HG03565 (cell line): ENCODE measurements at regions not wholly inside any gene's neighbourhood (a gene's known extent, or its start where the extent isn't known, plus 50 kb on each side); places are given as distances from the start of the nearest gene placed in this dataset.

Experiments used
- ATAC-seq: cut with Tn5 transposase; IDR thresholded peaks from one replicate; pipeline ENCODE4 v1.9.1; 2021; ENCODE audit warnings: mild to moderate bottlenecking, moderate library complexity; ENCODE audit not compliant: unreplicated experiment

DNA sequence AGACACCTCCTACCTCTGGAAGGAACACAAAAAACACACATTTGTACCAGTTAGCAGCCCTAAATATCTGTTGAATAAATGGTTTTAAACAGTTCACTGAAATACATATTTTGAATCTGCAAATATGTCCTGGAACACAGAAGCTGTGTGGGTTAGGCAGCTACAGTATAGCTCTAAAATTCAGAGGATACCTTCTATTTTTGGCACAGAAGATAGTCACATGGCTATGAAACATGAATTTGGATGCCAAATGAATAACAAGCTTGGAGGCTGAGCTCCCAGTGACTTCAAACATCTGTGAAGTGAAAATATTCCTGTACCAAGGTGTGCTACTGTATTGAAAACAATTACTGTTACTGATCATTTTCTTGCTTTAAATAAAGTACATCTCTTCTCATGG is 391.5 kb upstream of the ADGRL2 start:
- no peak for ATAC-seq

GRCh38 chr1:81408419-81408818 is 392.3 kb upstream of the ADGRL2 start:
- ATAC-seq, result no peak

GRCh38 chr1:81407000-81407821 is 393.5 kb upstream of the ADGRL2 start:
- no peak for ATAC-seq

DNA sequence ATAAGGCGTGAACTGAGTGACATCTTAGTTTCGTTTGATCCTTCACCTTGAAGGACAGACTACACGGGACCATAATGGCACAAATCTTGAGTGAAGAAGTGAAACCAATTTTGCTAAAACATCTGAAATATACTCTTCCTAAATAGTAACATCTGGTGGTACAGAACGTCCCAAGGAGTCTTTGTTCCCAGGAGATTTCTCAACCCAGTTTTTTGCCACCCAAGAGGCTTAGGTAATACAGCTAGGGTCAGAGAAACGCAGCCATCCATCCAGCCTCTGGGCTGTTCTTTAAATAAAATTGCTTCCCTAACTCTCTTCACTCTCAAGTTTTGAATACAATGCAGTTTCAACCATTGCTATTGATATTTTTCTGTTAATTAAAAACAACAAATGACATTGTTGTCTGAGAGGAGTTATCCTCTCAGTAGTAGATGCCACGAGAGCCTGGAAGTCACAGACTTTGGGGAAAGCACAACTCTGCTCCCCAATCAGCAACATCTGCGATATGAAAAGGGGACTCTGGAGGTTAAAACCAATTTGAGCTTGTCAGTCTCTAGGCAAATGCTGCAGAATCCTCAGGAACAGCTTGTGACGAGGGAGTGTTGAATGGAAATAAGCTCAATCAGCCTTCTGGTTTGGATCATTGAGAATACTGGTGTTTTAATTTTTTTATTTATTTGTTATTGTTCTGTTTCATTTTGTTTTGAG is 394.3 kb upstream of the ADGRL2 start:
- no peak for ATAC-seq

DNA sequence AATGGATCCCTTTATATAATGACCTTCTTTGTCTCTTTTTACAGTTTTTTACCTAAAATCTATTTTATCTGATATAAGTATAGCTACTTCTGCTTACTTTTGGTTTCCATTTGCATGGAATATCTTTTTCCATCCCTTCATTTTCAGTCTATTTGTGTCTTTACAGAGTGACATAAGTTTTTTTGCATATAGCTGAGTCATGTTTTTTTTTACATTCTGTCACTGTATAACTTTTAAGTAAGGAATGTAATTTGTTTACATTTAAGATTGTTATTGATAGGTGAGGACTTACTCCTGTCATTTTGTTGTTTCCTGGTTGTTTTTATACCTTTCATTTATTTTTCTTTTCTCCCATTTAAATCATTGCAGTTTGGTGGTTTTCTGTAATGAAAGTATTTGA is 402.7 kb upstream of the ADGRL2 start:
- no peak for ATAC-seq

DNA sequence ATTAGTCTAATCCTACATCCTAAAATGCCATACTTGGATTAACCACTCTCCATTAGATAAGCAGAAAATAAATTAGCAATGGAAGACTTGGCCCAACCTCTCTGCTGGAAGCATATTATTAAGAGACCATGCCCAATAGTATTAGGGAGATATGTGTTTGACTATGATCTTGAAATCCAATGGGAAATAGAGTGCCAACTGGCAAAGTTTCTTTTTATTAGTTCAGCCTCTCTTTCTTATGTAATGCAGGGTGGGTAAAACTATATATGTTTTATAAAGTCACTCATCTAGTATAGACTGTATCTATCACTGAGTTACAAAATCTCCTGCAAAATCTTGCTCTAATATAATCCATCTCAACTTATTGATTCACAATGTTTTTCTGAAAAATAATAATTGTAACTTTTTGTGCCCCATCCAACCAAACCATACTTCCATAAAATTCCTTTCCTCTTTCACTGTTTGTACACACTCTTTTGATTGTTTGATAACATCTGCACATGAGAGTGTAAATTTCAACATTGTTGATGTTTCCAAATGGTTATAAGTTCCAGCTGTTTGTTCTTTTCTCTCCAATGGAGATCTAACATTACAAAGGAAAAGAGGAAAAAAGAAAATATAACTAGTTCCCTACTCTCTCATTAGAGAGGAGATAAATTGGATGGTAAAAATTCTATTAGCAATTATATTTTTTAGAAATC is 408.1 kb upstream of the ADGRL2 start:
- ATAC-seq, result no peak

DNA sequence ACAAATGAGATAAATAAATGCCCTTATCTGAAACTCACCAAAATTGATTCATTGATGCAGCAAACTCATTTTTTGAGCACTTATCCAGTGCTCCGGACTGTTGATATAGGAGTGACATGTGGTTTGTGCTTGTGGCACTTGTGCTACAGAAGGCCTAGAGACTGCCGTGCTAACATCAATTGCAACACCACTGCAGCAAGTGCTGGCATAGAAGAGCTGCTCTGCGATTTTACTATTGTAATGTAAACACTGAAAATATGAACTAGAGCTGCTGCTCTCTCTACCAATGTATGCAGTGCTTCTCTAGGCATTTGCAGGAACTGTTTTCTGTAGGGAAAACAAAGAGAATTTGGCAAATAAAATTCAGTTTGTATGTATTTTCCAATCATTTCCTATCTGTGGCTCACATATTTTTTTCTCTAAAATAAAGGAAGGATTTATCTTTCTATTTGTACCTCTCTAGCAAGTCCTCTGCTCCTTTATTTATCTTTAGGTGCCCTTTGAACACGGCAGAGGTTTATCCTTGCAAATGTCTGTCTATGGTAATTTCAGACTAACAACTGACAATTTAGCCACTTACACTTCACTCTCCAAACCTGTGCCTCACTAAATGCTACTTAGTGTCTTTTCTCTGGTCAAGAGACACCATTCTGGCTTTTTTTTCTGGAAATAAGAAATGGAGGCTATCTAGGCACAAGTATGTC is 409.5 kb upstream of the ADGRL2 start:
- ATAC-seq, result no peak

- ATAC-seq, result no peak
Measured at GRCh38 chr1:81388435-81388834, 412.3 kb upstream of the ADGRL2 start.

- no peak for ATAC-seq
Measured at GRCh38 chr1:81387446-81387845, 413.3 kb upstream of the ADGRL2 start.

DNA sequence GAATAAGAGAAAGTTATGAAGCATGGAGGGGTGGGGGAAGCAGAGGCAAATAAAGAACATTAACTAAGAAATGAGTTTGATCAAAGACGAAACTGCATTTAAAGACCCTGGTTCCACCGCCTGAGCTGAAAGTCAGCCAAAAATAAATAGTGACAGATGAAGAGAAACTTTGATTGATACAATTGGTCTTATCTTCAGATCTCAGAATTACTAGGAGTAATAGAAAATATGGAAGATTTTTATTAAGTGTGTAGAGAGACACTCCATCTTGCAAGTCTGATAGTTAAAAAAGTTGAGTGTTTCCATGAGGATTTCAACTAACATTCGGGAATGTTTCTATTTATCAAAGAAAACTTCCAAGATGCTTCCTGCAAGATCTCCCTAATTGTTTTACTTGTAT is 418.2 kb upstream of the ADGRL2 start:
- no peak for ATAC-seq

GRCh38 chr1:81381881-81382280 is 418.9 kb upstream of the ADGRL2 start:
- ATAC-seq, result no peak

GRCh38 chr1:81380436-81380835 is 420.3 kb upstream of the ADGRL2 start:
- no peak for ATAC-seq

DNA sequence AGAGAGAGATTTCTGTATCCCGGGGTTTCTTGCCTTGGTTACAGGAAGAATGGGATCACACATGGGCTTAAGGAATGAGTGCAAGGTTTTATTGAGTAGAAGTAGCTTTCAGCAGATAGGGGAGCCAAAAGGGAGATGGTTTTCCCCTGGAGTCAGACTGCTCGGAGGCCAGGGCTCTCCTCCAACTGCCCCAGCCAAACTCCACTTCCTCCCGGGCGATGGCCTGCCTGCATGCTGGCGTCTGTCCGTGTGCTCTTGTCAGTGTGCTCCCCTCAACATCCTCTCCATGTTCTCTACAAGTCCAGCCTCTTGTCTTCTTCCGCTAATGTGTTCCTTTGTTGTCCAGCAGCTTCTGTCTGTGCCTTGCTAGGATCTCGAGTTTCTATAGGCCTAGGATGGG is 421.3 kb upstream of the ADGRL2 start:
- ATAC-seq, result no peak

DNA sequence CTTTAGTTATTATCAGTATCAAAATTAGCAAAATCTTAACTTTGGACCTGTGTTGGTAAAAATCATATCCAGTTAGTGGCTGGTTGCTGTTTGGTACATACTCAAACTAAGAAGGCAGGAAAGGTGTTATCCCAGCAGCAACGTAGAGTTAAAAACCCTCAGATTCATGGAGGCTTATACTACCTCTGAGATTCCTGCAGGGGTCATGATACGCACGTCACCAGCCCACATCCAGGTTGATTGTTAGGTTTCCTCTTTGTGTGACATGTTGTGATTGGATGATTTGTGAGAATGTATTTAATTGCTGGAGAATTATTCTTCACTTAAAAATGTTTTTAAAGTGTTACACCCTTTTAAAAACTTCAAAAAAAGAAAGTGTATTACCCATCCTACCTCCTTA is 423.3 kb upstream of the ADGRL2 start:
- no peak for ATAC-seq

GRCh38 chr1:81375884-81376548 is 424.7 kb upstream of the ADGRL2 start:
- ATAC-seq, result no peak

- no peak for ATAC-seq
Measured at GRCh38 chr1:81374481-81374880, 426.3 kb upstream of the ADGRL2 start.

- ATAC-seq, result no peak
Measured at GRCh38 chr1:81371864-81372263, 428.9 kb upstream of the ADGRL2 start.

- no peak for ATAC-seq
Measured at GRCh38 chr1:81369833-81370232, 430.9 kb upstream of the ADGRL2 start.

DNA sequence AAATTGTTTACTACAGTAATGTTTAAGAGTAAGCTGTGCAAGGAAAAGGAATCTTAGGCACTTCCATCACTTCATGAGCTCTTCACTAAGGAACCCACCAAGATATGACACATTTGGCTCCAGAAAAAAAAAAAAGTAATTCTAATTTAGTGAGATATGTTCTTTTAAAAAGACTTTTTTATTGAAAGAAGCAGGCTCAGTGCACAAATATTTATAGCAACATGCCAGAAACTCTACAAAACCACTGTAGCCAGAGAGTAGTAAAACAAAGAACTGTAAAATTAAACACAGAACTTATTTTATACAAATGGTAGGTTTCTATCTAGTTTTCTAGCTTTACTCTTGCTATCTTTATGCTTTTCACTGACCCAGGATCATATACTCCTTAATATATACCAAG is 434.6 kb upstream of the ADGRL2 start:
- ATAC-seq, result no peak

DNA sequence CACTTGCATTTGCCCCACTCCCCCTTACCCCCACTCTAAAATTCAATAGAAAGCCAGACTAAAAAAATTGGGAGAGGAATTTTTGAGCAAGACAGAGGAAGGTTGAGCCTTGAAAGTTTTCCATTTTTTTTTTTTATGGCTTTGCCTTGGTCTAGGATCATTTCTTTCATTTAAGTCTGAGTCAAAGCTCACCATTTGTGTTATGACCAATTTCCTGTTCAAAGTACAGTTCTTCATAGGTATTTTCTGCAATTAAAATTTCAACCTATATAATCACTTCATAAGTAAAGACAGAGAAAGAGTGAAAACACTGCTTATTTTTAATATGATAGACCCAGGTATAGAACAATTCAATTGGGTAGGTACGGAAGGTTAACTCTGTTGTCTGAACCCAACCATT is 436.6 kb upstream of the ADGRL2 start:
- no peak for ATAC-seq

DNA sequence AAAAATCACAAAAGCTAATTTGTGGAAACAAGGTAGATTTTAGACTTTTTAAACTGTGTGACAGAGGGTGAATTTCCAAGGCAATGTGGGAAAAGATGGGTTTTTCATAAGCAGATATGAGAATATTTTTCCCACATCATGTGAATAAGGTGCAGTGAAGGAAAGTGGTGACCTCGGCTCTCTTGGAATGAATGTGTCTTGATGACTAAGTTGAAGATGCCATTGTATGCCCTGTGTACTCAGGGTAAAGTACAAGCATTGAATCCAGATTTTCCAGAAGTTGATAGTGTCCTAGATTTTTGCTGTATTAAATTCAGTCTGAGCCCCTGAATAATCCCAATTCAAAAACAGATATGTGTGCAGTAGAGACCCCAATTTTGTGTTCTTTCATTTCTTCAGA is 442.6 kb upstream of the ADGRL2 start:
- ATAC-seq, result no peak
